Natural killer cell treated with Interleukin-12 subunit alpha and Interleukin-12 subunit beta and Interleukin-15 and Interleukin-18, amount 100 ng/mL, for 72 hours (primary cell): ENCODE measurements at regions not wholly inside any gene's neighbourhood (a gene's known extent, or its start where the extent isn't known, plus 50 kb on each side); places are given as distances from the start of the nearest gene placed in this dataset.

Experiments used
- ATAC-seq, 2 donors: fragments of 150-1000 bp; cut with Tn5 transposase in 1 of 2; sonication (Bioruptor Pico), chemical (Tn5 transposase) in 1 of 2; 2 replicates each; pipeline ENCODE4 v1.10.0; 2021
- DNase-seq: peaks from one replicate; pipeline ENCODE4 v3.0.0; 2022; ENCODE audit warnings: low spot score
- H3K27ac Mint-ChIP-seq, 2 donors: 1 replicate in 1 of 2; 2 replicates in 1 of 2; pipeline ENCODE4 v1.8.0; 2022; ENCODE audit warnings: mixed read lengths in 2 of 2, mild to moderate bottlenecking in 1 of 2, moderate library complexity in 1 of 2
- H3K27me3 Mint-ChIP-seq, 2 donors: 1 replicate in 1 of 2; 2 replicates in 1 of 2; pipeline ENCODE4 v1.8.0; 2022; ENCODE audit warnings: mixed read lengths in 2 of 2
- H3K36me3 Mint-ChIP-seq: one replicate; pipeline ENCODE4 v1.8.0; 2022; ENCODE audit warnings: mixed read lengths
- H3K4me1 Mint-ChIP-seq, 2 donors: 1 replicate in 1 of 2; 2 replicates in 1 of 2; pipeline ENCODE4 v1.8.0; 2022; ENCODE audit warnings: low read depth in 2 of 2, mixed read lengths in 2 of 2, mild to moderate bottlenecking in 1 of 2
- H3K4me3 Mint-ChIP-seq: one replicate; pipeline ENCODE4 v1.8.0; 2022; ENCODE audit warnings: mixed read lengths
- H3K9me3 Mint-ChIP-seq: 2 replicates; pipeline ENCODE4 v1.8.0; 2022; ENCODE audit warnings: mixed read lengths

GRCh38 chr7:82567841-82568240 is 124.3 kb upstream of the CACNA2D1 start:
- Mint-ChIP-seq H3K27me3 (peaks cover 0 to 4% of the 10 kb centered on the region in 2 donors), H3K36me3 (no peaks in the 10 kb centered on the region), H3K4me1 (no peaks in the 10 kb centered on the region), H3K27ac (no peak overlapping the region), H3K9me3 (no peaks in the 10 kb centered on the region), H3K4me3 (no peak overlapping the region)
- DNase-seq (no peak), ATAC-seq (no peak)

GRCh38 chr7:82567356-82567755 is 123.8 kb upstream of the CACNA2D1 start:
- Mint-ChIP-seq H3K27me3 (peaks cover 0 to 7% of the 10 kb centered on the region in 2 donors), H3K4me1 (no peaks in the 10 kb centered on the region), H3K9me3 (no peaks in the 10 kb centered on the region), H3K4me3 (no peak overlapping the region), H3K36me3 (no peaks in the 10 kb centered on the region), H3K27ac (no peak overlapping the region)
- no peak for DNase-seq
- no peak for ATAC-seq

GRCh38 chr7:82566752-82567151 is 123.2 kb upstream of the CACNA2D1 start:
- H3K27ac Mint-ChIP-seq: no peak overlapping the region
- no peaks in the 10 kb centered on the region for H3K36me3 Mint-ChIP-seq
- peaks cover 0 to 7% of the 10 kb centered on the region in 2 donors for H3K27me3 Mint-ChIP-seq
- H3K4me3 Mint-ChIP-seq: no peak overlapping the region
- DNase-seq: no peak
- ATAC-seq: no peak
- no peaks in the 10 kb centered on the region for H3K9me3 Mint-ChIP-seq
- no peaks in the 10 kb centered on the region for H3K4me1 Mint-ChIP-seq

GRCh38 chr7:82562716-82563404 is 119.3 kb upstream of the CACNA2D1 start:
- H3K36me3 Mint-ChIP-seq: no peaks in the 10 kb centered on the region
- no peak overlapping the region for H3K4me3 Mint-ChIP-seq
- H3K9me3 Mint-ChIP-seq: no peaks in the 10 kb centered on the region
- no peak for ATAC-seq
- DNase-seq: no peak
- no peaks in the 10 kb centered on the region for H3K4me1 Mint-ChIP-seq
- peaks cover 0 to 5% of the 10 kb centered on the region in 2 donors for H3K27me3 Mint-ChIP-seq
- H3K27ac Mint-ChIP-seq: no peak overlapping the region

- Mint-ChIP-seq H3K27me3 (peaks cover 0 to 7% of the 10 kb centered on the region in 2 donors), H3K36me3 (peaks cover 5% of the 10 kb centered on the region), H3K4me1 (no peaks in the 10 kb centered on the region), H3K27ac (no peak overlapping the region), H3K4me3 (no peak overlapping the region), H3K9me3 (peaks cover 4% of the 10 kb centered on the region)
- DNase-seq: no peak
- no peak for ATAC-seq
Measured at GRCh38 chr7:82559193-82559805, 115.7 kb upstream of the CACNA2D1 start.

- Mint-ChIP-seq H3K9me3 (no peaks in the 10 kb centered on the region), H3K36me3 (no peaks in the 10 kb centered on the region), H3K27me3 (no peaks in the 10 kb centered on the region), H3K4me1 (no peaks in the 10 kb centered on the region), H3K4me3 (no peak overlapping the region), H3K27ac (no peak overlapping the region)
- ATAC-seq (no peak), DNase-seq (no peak)
Measured at GRCh38 chr7:82549616-82550285, 106.2 kb upstream of the CACNA2D1 start.

- no peak for ATAC-seq
- H3K27ac Mint-ChIP-seq: no peak overlapping the region
Measured at GRCh38 chr7:82548141-82548688, 104.6 kb upstream of the CACNA2D1 start.

GRCh38 chr7:82542665-82543064 is 99.1 kb upstream of the CACNA2D1 start:
- no peaks in the 10 kb centered on the region for H3K4me1 Mint-ChIP-seq
- H3K4me3 Mint-ChIP-seq: no peak overlapping the region
- ATAC-seq (no peak), DNase-seq (no peak)
- peaks cover 4% of the 10 kb centered on the region for H3K9me3 Mint-ChIP-seq
- H3K36me3 Mint-ChIP-seq: no peaks in the 10 kb centered on the region
- H3K27me3 Mint-ChIP-seq: no peaks in the 10 kb centered on the region
- H3K27ac Mint-ChIP-seq: no peak overlapping the region

More at GRCh38 chr7:82548141-82548688, 104.6 kb upstream of the CACNA2D1 start:
- no peaks in the 10 kb centered on the region for H3K9me3 Mint-ChIP-seq
- H3K4me1 Mint-ChIP-seq: no peaks in the 10 kb centered on the region
- H3K27me3 Mint-ChIP-seq: no peaks in the 10 kb centered on the region
- no peaks in the 10 kb centered on the region for H3K36me3 Mint-ChIP-seq
- no peak for DNase-seq
- no peak overlapping the region for H3K4me3 Mint-ChIP-seq

- H3K9me3 Mint-ChIP-seq: peaks cover 4% of the 10 kb centered on the region
- no peaks in the 10 kb centered on the region for H3K27me3 Mint-ChIP-seq
- ATAC-seq (no peak), DNase-seq (no peak)
- H3K27ac Mint-ChIP-seq: no peak overlapping the region
- H3K4me3 Mint-ChIP-seq: no peak overlapping the region
- H3K4me1 Mint-ChIP-seq: no peaks in the 10 kb centered on the region
- no peaks in the 10 kb centered on the region for H3K36me3 Mint-ChIP-seq
Measured at GRCh38 chr7:82539969-82540368, 96.4 kb upstream of the CACNA2D1 start.

GRCh38 chr7:82534684-82535083 is 91.1 kb upstream of the CACNA2D1 start:
- H3K27me3 Mint-ChIP-seq: no peaks in the 10 kb centered on the region
- no peak overlapping the region for H3K27ac Mint-ChIP-seq
- no peak overlapping the region for H3K4me3 Mint-ChIP-seq
- ATAC-seq (no peak), DNase-seq (no peak)
- peaks cover 6% of the 10 kb centered on the region for H3K9me3 Mint-ChIP-seq
- no peaks in the 10 kb centered on the region for H3K4me1 Mint-ChIP-seq
- H3K36me3 Mint-ChIP-seq: no peaks in the 10 kb centered on the region

GRCh38 chr7:82530361-82530760 is 86.8 kb upstream of the CACNA2D1 start:
- Mint-ChIP-seq H3K27me3 (no peaks in the 10 kb centered on the region), H3K4me3 (no peak overlapping the region), H3K36me3 (no peaks in the 10 kb centered on the region), H3K4me1 (no peaks in the 10 kb centered on the region), H3K27ac (no peak overlapping the region), H3K9me3 (peaks cover 11% of the 10 kb centered on the region)
- ATAC-seq (no peak), DNase-seq (no peak)

GRCh38 chr7:82528577-82529310 is 85.2 kb upstream of the CACNA2D1 start:
- ATAC-seq (no peak), DNase-seq (no peak)
- H3K36me3 Mint-ChIP-seq: no peaks in the 10 kb centered on the region
- H3K27me3 Mint-ChIP-seq: no peaks in the 10 kb centered on the region
- no peak overlapping the region for H3K27ac Mint-ChIP-seq
- peaks cover 11% of the 10 kb centered on the region for H3K9me3 Mint-ChIP-seq
- no peaks in the 10 kb centered on the region for H3K4me1 Mint-ChIP-seq
- H3K4me3 Mint-ChIP-seq: no peak overlapping the region

GRCh38 chr7:82527851-82528250 is 84.3 kb upstream of the CACNA2D1 start:
- Mint-ChIP-seq H3K4me3 (no peak overlapping the region), H3K4me1 (no peaks in the 10 kb centered on the region), H3K36me3 (no peaks in the 10 kb centered on the region), H3K9me3 (peaks cover 11% of the 10 kb centered on the region), H3K27me3 (no peaks in the 10 kb centered on the region), H3K27ac (no peak overlapping the region)
- no peak for ATAC-seq
- DNase-seq: no peak
